B cell (primary cell): ENCODE measurements at regions not wholly inside any gene's neighbourhood (a gene's known extent, or its start where the extent isn't known, plus 50 kb on each side); places are given as distances from the start of the nearest gene placed in this dataset.

Experiments used
- ATAC-seq: fragments of 200-7000 bp; cut with Tn5 transposase; one replicate; pipeline ENCODE4 v1.10.0; 2021; ENCODE audit warnings: low read depth, mild to moderate bottlenecking, moderate number of reproducible peaks, moderate library complexity
- CTCF ChIA-PET: fragments of 350-600 bp; sonication (Branson Sonifier 250); formaldehyde crosslinking; loops from one replicate; lab custom pipeline; 2021; ENCODE audit warnings: antibody characterized with exemption, inconsistent platforms; lab: Charles Lee
- POLR2A ChIA-PET: fragments of 350-600 bp; sonication (Branson Sonifier 250); formaldehyde crosslinking; loops from one replicate; lab custom pipeline; 2021; ENCODE audit warnings: antibody characterized with exemption; lab: Charles Lee
- DNase-seq: peaks from one replicate; pipeline ENCODE4 v3.0.0; 2013
- H2AFZ ChIP-seq: 2 replicates; pipeline ENCODE4 v1.6.1; 2012; ENCODE audit warnings: mild to moderate bottlenecking, low read depth, low read length; ENCODE audit not compliant: insufficient read depth, poor library complexity, severe bottlenecking
- H3K27ac ChIP-seq, 2 donors: 1 replicate in 1 of 2; 2 replicates in 1 of 2; pipeline ENCODE4 v1.5.1; 2012 to 2013; ENCODE audit warnings: low read length in 2 of 2, mild to moderate bottlenecking in 2 of 2, moderate library complexity in 1 of 2
- H3K27me3 ChIP-seq, 4 experiments: fragments of 200-600 bp in 1 of 4; sonication (generic) in 1 of 4; replicated peaks in 1 of 4; 1 replicate in 2 of 4; 2 replicates in 2 of 4; pipeline versions ENCODE4 v1.6.1 to v1.7.0; 2013 to 2016; ENCODE audit warnings: low read length in 3 of 4, mild to moderate bottlenecking in 2 of 4, mixed read lengths in 1 of 4, moderate library complexity in 1 of 4; ENCODE audit not compliant: insufficient read depth in 4 of 4, control insufficient read depth in 3 of 4; ENCODE audit errors: control extremely low read depth in 1 of 4
- H3K36me3 ChIP-seq, 2 experiments: replicated peaks in 1 of 2; 1 replicate in 1 of 2; 2 replicates in 1 of 2; pipeline versions ENCODE4 v1.6.1 to v1.7.1; 2013; ENCODE audit warnings: low read length in 1 of 2; ENCODE audit not compliant: insufficient read depth in 2 of 2, control insufficient read depth in 1 of 2; ENCODE audit errors: control extremely low read depth in 1 of 2, extremely low read depth in 1 of 2
- H3K4me1 ChIP-seq, 2 donors: fragments of 200-600 bp in 1 of 2; sonication (generic) in 1 of 2; 1 replicate in 1 of 2; 2 replicates in 1 of 2; pipeline versions ENCODE4 v1.5.1 to v1.6.1; 2013 to 2017; ENCODE audit warnings: low read length in 2 of 2; ENCODE audit not compliant: control insufficient read depth in 2 of 2, insufficient read depth in 2 of 2
- H3K4me2 ChIP-seq: replicated peaks from 2 replicates; pipeline ENCODE3; 2012; ENCODE audit warnings: mild to moderate bottlenecking, low read depth, low read length; ENCODE audit not compliant: poor library complexity, severe bottlenecking
- H3K4me3 ChIP-seq, 5 experiments: fragments of 200-600 bp in 1 of 5; sonication (generic) in 1 of 5; 1 replicate in 3 of 5; 2 replicates in 2 of 5; pipeline versions ENCODE4 v1.5.1 to v1.7.0; 2011 to 2016; ENCODE audit warnings: low read length in 4 of 5, mild to moderate bottlenecking in 4 of 5, low read depth in 2 of 5, control low read depth in 1 of 5, moderate library complexity in 1 of 5; ENCODE audit not compliant: insufficient read depth in 1 of 5; ENCODE audit errors: control extremely low read depth in 1 of 5, extremely low read depth in 1 of 5
- H3K79me2 ChIP-seq: fragments of 200-600 bp; sonication (generic); one replicate; pipeline ENCODE4 v1.6.0; 2016; ENCODE audit warnings: low read length; ENCODE audit not compliant: control insufficient read depth, insufficient read depth
- H3K9ac ChIP-seq: fragments of 200-600 bp; sonication (generic); 2 replicates; pipeline ENCODE4 v1.6.1; 2017; ENCODE audit warnings: mild to moderate bottlenecking, low read length, moderate library complexity
- H3K9me3 ChIP-seq, 3 donors: one replicate each; pipeline versions ENCODE4 v1.6.1 to v1.7.1; 2013; ENCODE audit warnings: low read length in 2 of 3; ENCODE audit not compliant: control insufficient read depth in 2 of 3, insufficient read depth in 1 of 3; ENCODE audit errors: control extremely low read depth in 1 of 3
- H4K20me1 ChIP-seq: 2 replicates; pipeline ENCODE4 v1.6.0; 2012; ENCODE audit warnings: mild to moderate bottlenecking, low read length; ENCODE audit not compliant: insufficient read depth, control insufficient read depth, poor library complexity, severe bottlenecking
- H3K27ac Mint-ChIP-seq: one replicate; pipeline ENCODE4 v1.8.0; 2021; ENCODE audit warnings: mixed read lengths
- H3K27me3 Mint-ChIP-seq: one replicate; pipeline ENCODE4 v1.8.0; 2021; ENCODE audit warnings: mixed read lengths
- H3K4me1 Mint-ChIP-seq: one replicate; pipeline ENCODE4 v1.8.0; 2021; ENCODE audit warnings: mixed read lengths
- H3K4me3 Mint-ChIP-seq: one replicate; pipeline ENCODE4 v1.8.0; 2021; ENCODE audit warnings: mixed read lengths
- H3K9me3 Mint-ChIP-seq: one replicate; pipeline ENCODE4 v1.8.0; 2022; ENCODE audit warnings: mixed read lengths; ENCODE audit not compliant: insufficient read depth
- EZH2 ChIP-seq: IDR thresholded peaks from 2 replicates; pipeline ENCODE4 v1.6.1; 2012; ENCODE audit warnings: borderline replicate concordance, low read depth, mild to moderate bottlenecking, moderate library complexity, low read length; ENCODE audit not compliant: insufficient read depth, poor library complexity, severe bottlenecking
- WGBS: methylation state at CpG from one replicate; pipeline ENCODE4 v1.1.5; 2013; ENCODE audit warnings: missing lambda C conversion rate; ENCODE audit not compliant: insufficient coverage; 5-methylcytosine and 5-hydroxymethylcytosine counted together
- intact Hi-C: fragments of 100-400 bp; cut with micrococcal nuclease; formaldehyde crosslinking; loops from one replicate; pipeline ENCODE4 v1.10.0; 2022
- TF ChIP-seq, protein P1 (sequence below): fragments of 200-600 bp; IDR thresholded peaks from one replicate; pipeline ENCODE4 v1.8.0; 2022; ENCODE audit warnings: antibody characterized with exemption, mild to moderate bottlenecking

DNA sequence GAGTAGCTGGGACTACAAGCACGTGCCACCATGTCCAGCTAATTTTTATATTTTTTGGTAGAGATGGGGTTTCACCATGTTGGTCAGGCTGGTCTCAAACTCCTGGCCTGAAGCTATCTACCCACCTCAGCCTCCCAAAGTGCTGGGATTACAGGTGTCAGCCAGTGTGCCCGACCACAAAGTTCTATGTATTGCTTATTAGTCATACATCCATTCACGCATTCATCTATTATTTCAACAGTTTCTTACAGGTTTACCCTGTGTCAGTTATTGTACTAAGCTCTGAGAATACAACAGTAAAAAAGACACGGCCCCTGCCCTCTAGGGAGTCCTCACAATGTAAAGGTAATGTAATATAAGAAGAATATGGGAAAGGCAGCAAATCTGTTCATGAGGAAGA lies 188.9 kb upstream of the BTG1 start:
- Histone ChIP-seq H3K27ac (no peak overlapping the region), H3K4me1 (peaks cover 8 to 19% of the 10 kb centered on the region in 2 donors), H2AFZ (no peak overlapping the region), H3K9me3 (peaks cover 0 to 5% (median 0%) of the 10 kb centered on the region in 3 donors), H3K4me2 (no peak overlapping the region), H3K79me2 (no peaks in the 10 kb centered on the region), H3K9ac (no peak overlapping the region), H3K4me3 (no peak overlapping the region), H3K27me3 (no peaks in the 10 kb centered on the region), H3K36me3 (no peaks in the 10 kb centered on the region), H4K20me1 (no peaks in the 10 kb centered on the region)
- POLR2A ChIA-PET, result no interaction called here
- intact Hi-C loops, result no loop called here
- Mint-ChIP-seq H3K27ac (no peak overlapping the region), H3K9me3 (no peaks in the 10 kb centered on the region), H3K4me1 (peaks cover 35% of the 10 kb centered on the region), H3K4me3 (no peak overlapping the region), H3K27me3 (no peaks in the 10 kb centered on the region)
- no peak for TF ChIP-seq EZH2
- TF ChIP-seq, protein P1, sequence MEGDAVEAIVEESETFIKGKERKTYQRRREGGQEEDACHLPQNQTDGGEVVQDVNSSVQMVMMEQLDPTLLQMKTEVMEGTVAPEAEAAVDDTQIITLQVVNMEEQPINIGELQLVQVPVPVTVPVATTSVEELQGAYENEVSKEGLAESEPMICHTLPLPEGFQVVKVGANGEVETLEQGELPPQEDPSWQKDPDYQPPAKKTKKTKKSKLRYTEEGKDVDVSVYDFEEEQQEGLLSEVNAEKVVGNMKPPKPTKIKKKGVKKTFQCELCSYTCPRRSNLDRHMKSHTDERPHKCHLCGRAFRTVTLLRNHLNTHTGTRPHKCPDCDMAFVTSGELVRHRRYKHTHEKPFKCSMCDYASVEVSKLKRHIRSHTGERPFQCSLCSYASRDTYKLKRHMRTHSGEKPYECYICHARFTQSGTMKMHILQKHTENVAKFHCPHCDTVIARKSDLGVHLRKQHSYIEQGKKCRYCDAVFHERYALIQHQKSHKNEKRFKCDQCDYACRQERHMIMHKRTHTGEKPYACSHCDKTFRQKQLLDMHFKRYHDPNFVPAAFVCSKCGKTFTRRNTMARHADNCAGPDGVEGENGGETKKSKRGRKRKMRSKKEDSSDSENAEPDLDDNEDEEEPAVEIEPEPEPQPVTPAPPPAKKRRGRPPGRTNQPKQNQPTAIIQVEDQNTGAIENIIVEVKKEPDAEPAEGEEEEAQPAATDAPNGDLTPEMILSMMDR, result no peak
- DNase-seq (no peak), ATAC-seq (no peak)
- WGBS, result 100% methylated on average over 1 of the region's 4 CpGs
- CTCF ChIA-PET, result interaction anchor here (1.1 kb wide), 1 partner anchor 22 kb away, joined by 3 read pairs; no protein-coding TSS in a partner anchor

DNA sequence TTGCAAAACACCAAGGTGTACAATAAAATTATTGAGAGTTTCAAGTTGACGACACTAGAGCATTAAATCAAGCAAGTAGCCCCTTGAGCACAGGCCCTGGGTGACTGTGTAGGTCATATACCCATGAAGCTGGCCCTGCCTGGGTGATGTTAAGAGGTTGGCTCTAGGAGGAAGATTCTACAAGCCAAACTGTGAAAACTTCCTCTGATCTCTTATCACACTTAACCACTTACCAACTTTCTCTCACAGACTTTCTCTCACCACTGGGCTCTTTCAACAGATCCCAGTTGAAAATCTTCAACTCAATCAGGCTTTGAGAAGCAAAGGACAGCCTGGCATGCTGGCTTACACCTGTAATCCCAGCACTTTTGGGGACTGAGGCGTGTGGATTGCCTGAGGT lies 186.9 kb upstream of the BTG1 start:
- no peak overlapping the region for H3K27ac Mint-ChIP-seq
- Histone ChIP-seq H3K9me3 (no peaks in the 10 kb centered on the region), H3K27me3 (no peaks in the 10 kb centered on the region), H3K9ac (no peak overlapping the region), H2AFZ (no peak overlapping the region), H4K20me1 (no peaks in the 10 kb centered on the region), H3K4me1 (peaks cover 8 to 15% of the 10 kb centered on the region in 2 donors), H3K79me2 (no peaks in the 10 kb centered on the region), H3K36me3 (no peaks in the 10 kb centered on the region), H3K4me3 (no peak overlapping the region), H3K4me2 (no peak overlapping the region), H3K27ac (no peak overlapping the region)
- DNase-seq (no peak), ATAC-seq (no peak)
- intact Hi-C loops, result no loop called here
- TF ChIP-seq EZH2, result no peak
- TF ChIP-seq, protein P1, result no peak
- WGBS, result 100% methylated on average over 1 of the region's 2 CpGs
- H3K27me3 Mint-ChIP-seq, result no peaks in the 10 kb centered on the region
- ChIA-PET POLR2A (no interaction called here), CTCF (no interaction called here)
- peaks cover 28% of the 10 kb centered on the region for H3K4me1 Mint-ChIP-seq
- no peak overlapping the region for H3K4me3 Mint-ChIP-seq
- H3K9me3 Mint-ChIP-seq, result no peaks in the 10 kb centered on the region
